ENCODE measurements at regions not wholly inside any gene's neighbourhood (a gene's known extent, or its start where the extent isn't known, plus 50 kb on each side); places are given as distances from the start of the nearest gene placed in this dataset.

GRCh38 chr1:189463166-189463565 lies 1014.5 kb downstream of the BRINP3 start:
- TF ChIP-seq CTCF (IDR thresholded peaks at IDR 0.05) = no peak
- TF ChIP-seq POLR2A (IDR thresholded peaks at IDR 0.05) = no peak
- no peak for TF ChIP-seq EP300 (IDR thresholded peaks at IDR 0.05)

Data from sigmoid colon (tissue), 4 donors.